Tibial nerve (tissue), 4 donors: ENCODE measurements at regions not wholly inside any gene's neighbourhood (a gene's known extent, or its start where the extent isn't known, plus 50 kb on each side); places are given as distances from the start of the nearest gene placed in this dataset.

ENCODE experiments used
- DNase-seq, 2 donors: peaks; one replicate each; pipeline ENCODE4 v3.0.0-alpha.2; 2019; ENCODE audit warnings: low spot score in 2 of 2
- H3K27ac ChIP-seq, 4 donors: fragments of 200-600 bp; sonication (generic) in 3 of 4; one replicate each; pipeline ENCODE4 v1.5.1; 2017 to 2019; ENCODE audit warnings: mild to moderate bottlenecking in 1 of 4
- H3K27me3 ChIP-seq, 2 donors: fragments of 200-600 bp; sonication (generic) in 1 of 2; one replicate each; pipeline versions ENCODE4 v1.5.1 to v1.6.0; 2017 to 2019
- H3K36me3 ChIP-seq, 3 donors: fragments of 200-600 bp; sonication (generic); one replicate each; pipeline ENCODE4 v1.5.1; 2018 to 2019
- H3K4me1 ChIP-seq, 4 donors: fragments of 200-600 bp; sonication (generic) in 3 of 4; one replicate each; pipeline ENCODE4 v1.5.1; 2017 to 2019
- H3K4me3 ChIP-seq, 4 donors: fragments of 200-600 bp; sonication (generic) in 3 of 4; one replicate each; pipeline ENCODE4 v1.5.1; 2017 to 2019; ENCODE audit warnings: mild to moderate bottlenecking in 1 of 4, moderate library complexity in 1 of 4
- H3K9me3 ChIP-seq, 4 donors: fragments of 200-600 bp; sonication (generic) in 3 of 4; one replicate each; pipeline ENCODE4 v1.5.1; 2017 to 2019
- EP300 ChIP-seq, 2 donors: sonication (generic); formaldehyde crosslinking; IDR thresholded peaks; one replicate each; pipeline ENCODE4 v1.6.1; 2017; ENCODE audit warnings: antibody characterized with exemption in 2 of 2, mild to moderate bottlenecking in 1 of 2
- POLR2A ChIP-seq, 2 donors: fragments of 450-650 bp; IDR thresholded peaks; one replicate each; pipeline ENCODE4 v1.6.1; 2017; ENCODE audit warnings: antibody characterized with exemption in 2 of 2, mild to moderate bottlenecking in 2 of 2, moderate library complexity in 2 of 2
- WGBS, 2 donors: methylation state at CpG; one replicate each; pipeline ENCODE4 v1.1.5; 2018; 5-methylcytosine and 5-hydroxymethylcytosine counted together
- TF ChIP-seq, protein P1 (sequence below), 5 experiments: fragments of 200-600 bp in 3 of 5; fragments of 450-650 bp in 2 of 5; sonication (generic) in 3 of 5; IDR thresholded peaks; one replicate each; pipeline ENCODE4 v1.5.1; 2016 to 2019; ENCODE audit warnings: antibody characterized with exemption in 5 of 5, mild to moderate bottlenecking in 3 of 5, moderate library complexity in 2 of 5

DNA sequence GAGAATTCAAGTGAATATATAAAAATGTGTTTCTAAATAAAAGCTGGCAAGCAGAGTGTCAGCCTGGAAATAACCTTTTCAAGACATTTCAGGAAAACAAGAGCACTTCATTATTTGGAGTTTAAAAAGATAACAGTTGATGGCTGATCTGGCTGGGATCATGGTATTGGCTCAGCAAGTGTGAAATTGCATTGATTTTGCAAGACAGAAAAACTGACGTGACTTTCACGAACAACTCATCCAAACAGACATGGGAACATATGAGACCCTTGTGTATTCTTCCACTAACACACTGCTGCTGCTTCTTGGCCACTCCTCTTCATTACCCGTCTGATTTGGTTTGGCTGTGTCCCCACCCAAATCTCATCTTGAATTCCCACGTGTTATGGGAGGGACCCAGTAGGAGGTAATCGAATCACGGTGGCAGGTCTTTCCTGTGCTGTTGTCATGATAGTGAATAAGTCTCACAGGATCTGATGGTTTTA lies 108.5 kb downstream of the RAB18 start:
- DNase-seq, result no peak
- TF ChIP-seq, protein P1, sequence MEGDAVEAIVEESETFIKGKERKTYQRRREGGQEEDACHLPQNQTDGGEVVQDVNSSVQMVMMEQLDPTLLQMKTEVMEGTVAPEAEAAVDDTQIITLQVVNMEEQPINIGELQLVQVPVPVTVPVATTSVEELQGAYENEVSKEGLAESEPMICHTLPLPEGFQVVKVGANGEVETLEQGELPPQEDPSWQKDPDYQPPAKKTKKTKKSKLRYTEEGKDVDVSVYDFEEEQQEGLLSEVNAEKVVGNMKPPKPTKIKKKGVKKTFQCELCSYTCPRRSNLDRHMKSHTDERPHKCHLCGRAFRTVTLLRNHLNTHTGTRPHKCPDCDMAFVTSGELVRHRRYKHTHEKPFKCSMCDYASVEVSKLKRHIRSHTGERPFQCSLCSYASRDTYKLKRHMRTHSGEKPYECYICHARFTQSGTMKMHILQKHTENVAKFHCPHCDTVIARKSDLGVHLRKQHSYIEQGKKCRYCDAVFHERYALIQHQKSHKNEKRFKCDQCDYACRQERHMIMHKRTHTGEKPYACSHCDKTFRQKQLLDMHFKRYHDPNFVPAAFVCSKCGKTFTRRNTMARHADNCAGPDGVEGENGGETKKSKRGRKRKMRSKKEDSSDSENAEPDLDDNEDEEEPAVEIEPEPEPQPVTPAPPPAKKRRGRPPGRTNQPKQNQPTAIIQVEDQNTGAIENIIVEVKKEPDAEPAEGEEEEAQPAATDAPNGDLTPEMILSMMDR (IDR thresholded peaks at IDR 0.05), result no peak
- TF ChIP-seq EP300 (IDR thresholded peaks at IDR 0.05) (peak in 1 of 2 donors; percentile 14), POLR2A (IDR thresholded peaks at IDR 0.05) (no peak)

DNA sequence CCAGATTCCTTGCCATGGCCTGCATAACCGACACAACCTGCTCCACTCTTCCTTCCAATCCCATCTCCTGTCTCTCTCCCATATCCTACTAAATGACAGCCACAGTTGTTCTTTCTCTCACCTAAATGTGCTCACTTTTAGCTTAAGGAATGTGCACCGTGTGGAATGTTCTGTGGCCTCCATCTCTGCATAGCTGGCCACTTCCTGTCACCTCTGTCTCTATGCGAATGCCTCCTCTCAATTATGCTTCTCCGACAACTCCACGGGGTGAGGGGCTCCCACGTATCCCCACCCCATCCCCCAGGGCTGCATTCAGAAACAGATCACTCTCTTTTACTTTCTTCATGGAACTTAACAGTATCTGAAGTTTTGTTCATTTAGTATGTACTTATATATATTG lies 110.7 kb downstream of the RAB18 start:
- Histone ChIP-seq H3K27ac (no peak overlapping the region), H3K9me3 (no peaks in the 10 kb centered on the region), H3K4me1 (peaks cover 0 to 24% (median 3%) of the 10 kb centered on the region in 4 donors), H3K27me3 (peaks cover 0 to 3% of the 10 kb centered on the region in 2 donors), H3K36me3 (no peaks in the 10 kb centered on the region), H3K4me3 (no peak overlapping the region)
- DNase-seq, result no peak
- 58 to 60% methylated on average over 6 of the region's 6 CpGs for WGBS, 2 donors
- TF ChIP-seq POLR2A (IDR thresholded peaks at IDR 0.05), result no peak
- TF ChIP-seq, protein P1 (IDR thresholded peaks at IDR 0.05), result no peak
- no peak for TF ChIP-seq EP300 (IDR thresholded peaks at IDR 0.05)

More for the DNA sequence above, 108.5 kb downstream of the RAB18 start:
- Histone ChIP-seq H3K9me3 (no peaks in the 10 kb centered on the region), H3K27ac (peak overlapping the region in 1 of 4 donors; percentile 33), H3K4me3 (no peak overlapping the region), H3K27me3 (no peaks in the 10 kb centered on the region), H3K4me1 (peaks cover 0 to 16% (median 3%) of the 10 kb centered on the region in 4 donors), H3K36me3 (no peaks in the 10 kb centered on the region)
- 49 to 54% methylated on average over 6 of the region's 6 CpGs for WGBS, 2 donors

DNA sequence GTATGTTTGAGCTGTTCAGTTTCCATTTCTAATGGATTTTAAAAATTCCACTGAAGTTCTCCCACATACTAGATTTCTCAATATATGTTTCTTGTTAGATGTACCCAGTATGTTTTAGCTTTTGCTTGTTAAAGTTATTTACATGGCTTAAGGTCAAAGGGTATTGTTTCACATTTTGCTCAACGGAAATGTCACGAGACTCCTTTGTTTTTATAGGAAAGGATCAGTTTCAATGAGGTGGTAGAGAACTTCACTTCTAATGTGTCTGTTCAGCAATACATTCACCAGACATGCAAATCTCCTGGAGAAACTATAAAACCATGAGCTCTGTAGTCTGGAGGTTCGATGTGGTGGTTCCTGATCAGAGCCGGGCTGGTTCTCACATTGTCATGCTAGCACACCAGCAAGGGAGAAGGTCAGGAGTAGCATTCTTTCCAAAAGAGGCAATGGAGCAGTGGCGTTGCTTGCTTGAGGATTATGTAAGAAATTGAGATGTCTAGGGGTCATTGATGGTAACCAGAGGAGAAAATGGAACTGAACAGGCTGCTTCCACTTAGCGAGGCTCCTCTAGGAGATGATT lies 114.0 kb downstream of the RAB18 start:
- peaks cover 0 to 25% (median 6%) of the 10 kb centered on the region in 4 donors for H3K4me1 ChIP-seq
- TF ChIP-seq, protein P1 (IDR thresholded peaks at IDR 0.05), result no peak
- H3K4me3 ChIP-seq, result no peak overlapping the region
- H3K27me3 ChIP-seq, result peaks cover 0 to 3% of the 10 kb centered on the region in 2 donors
- H3K27ac ChIP-seq, result no peak overlapping the region
- no peaks in the 10 kb centered on the region for H3K36me3 ChIP-seq
- H3K9me3 ChIP-seq, result no peaks in the 10 kb centered on the region
- DNase-seq, result no peak
- 75 to 87% methylated on average over 6 of the region's 6 CpGs for WGBS, 2 donors

DNA sequence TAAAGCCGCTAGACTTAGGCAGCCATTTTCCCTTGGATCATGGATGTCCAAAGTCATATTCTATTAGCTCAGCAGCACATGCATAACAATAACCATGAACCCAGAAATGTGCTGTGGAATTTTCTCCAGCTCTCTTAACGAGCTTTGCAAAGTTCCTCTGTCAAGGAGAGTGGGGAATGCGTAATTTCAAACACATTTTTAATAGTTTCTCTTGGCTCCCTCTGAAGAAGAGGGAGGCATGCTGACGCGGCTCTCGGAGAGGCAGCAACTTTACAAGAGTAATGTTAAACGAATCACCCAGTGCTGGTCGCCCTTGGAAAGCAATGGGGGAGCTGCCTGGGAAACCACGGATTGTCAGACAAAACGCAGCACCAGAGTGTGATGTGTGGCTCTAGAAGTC lies 114.8 kb downstream of the RAB18 start:
- TF ChIP-seq, protein P1 (IDR thresholded peaks at IDR 0.05), result no peak
- TF ChIP-seq EP300 (IDR thresholded peaks at IDR 0.05) (no peak), POLR2A (IDR thresholded peaks at IDR 0.05) (no peak)
- no peak overlapping the region for H3K4me3 ChIP-seq
- no peaks in the 10 kb centered on the region for H3K36me3 ChIP-seq
- H3K9me3 ChIP-seq, result no peaks in the 10 kb centered on the region
- WGBS, 2 donors, result 73 to 77% methylated on average over 10 of the region's 10 CpGs
- H3K27ac ChIP-seq, result no peak overlapping the region
- peaks cover 0 to 3% of the 10 kb centered on the region in 2 donors for H3K27me3 ChIP-seq
- H3K4me1 ChIP-seq, result peaks cover 0 to 25% (median 6%) of the 10 kb centered on the region in 4 donors
- no peak for DNase-seq

DNA sequence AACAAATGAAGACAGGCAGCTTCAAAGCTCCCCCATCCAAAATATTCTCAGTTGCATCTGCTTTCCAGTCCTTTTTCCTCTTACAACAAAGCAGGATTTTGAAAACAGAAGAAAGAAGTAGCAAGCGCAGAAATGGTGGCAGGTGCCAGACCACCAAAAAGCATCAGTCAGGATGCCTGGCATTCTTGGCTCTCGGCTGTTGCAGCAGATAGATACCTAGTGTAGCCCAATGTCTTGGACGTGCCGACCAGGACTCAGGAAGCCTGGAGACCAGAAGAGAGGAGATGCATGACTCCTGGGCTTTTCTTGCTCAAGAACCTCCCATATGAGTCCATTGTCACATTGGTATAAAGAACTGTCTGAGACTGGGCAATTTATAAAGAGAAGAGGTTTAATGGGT lies 115.2 kb downstream of the RAB18 start:
- Histone ChIP-seq H3K9me3 (no peaks in the 10 kb centered on the region), H3K4me3 (no peak overlapping the region), H3K4me1 (peaks cover 0 to 25% (median 6%) of the 10 kb centered on the region in 4 donors), H3K36me3 (no peaks in the 10 kb centered on the region), H3K27me3 (peaks cover 0 to 3% of the 10 kb centered on the region in 2 donors), H3K27ac (no peak overlapping the region)
- TF ChIP-seq POLR2A (IDR thresholded peaks at IDR 0.05), result no peak
- no peak for TF ChIP-seq EP300 (IDR thresholded peaks at IDR 0.05)
- TF ChIP-seq, protein P1 (IDR thresholded peaks at IDR 0.05), result no peak
- no peak for DNase-seq
- 93 to 98% methylated on average over 4 of the region's 4 CpGs for WGBS, 2 donors
